ENCODE measurements at regions not wholly inside any gene's neighbourhood (a gene's known extent, or its start where the extent isn't known, plus 50 kb on each side); places are given as distances from the start of the nearest gene placed in this dataset.
"Not testable (repeated sequence)": the region's sequence is repeated elsewhere in the genome, so short reads cannot be mapped to it uniquely, and the experiment has no call there.

DNA sequence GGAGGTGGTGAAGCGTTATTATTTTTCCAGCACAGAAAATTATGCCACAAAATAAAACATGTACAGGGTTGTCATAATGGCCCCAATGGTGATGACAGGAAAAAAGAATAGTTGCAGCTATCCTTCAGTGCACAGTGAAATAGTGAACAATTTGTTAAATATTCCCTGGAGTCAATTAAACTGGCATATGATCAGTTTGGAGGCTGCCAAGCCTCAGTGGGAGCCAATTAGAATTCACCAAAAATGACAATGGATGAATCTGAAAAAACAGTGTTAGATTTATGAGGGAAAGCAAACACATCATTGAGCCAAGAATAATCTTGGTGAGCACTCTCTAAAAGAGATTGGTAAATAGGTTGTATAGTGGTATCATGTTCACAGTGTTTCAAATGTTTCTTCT lies 146.3 kb downstream of the OTUD1 start:
- Histone ChIP-seq H3K4me3 (no peak overlapping the region), H3K27ac (no peak overlapping the region), H3K4me1 (no peaks in the 10 kb centered on the region), H3K27me3 (no peaks in the 10 kb centered on the region), H3K9me3 (no peaks in the 10 kb centered on the region), H3K36me3 (no peaks in the 10 kb centered on the region)
- no peak for TF ChIP-seq POLR2A (IDR thresholded peaks at IDR 0.05)
- TF ChIP-seq, protein P1, sequence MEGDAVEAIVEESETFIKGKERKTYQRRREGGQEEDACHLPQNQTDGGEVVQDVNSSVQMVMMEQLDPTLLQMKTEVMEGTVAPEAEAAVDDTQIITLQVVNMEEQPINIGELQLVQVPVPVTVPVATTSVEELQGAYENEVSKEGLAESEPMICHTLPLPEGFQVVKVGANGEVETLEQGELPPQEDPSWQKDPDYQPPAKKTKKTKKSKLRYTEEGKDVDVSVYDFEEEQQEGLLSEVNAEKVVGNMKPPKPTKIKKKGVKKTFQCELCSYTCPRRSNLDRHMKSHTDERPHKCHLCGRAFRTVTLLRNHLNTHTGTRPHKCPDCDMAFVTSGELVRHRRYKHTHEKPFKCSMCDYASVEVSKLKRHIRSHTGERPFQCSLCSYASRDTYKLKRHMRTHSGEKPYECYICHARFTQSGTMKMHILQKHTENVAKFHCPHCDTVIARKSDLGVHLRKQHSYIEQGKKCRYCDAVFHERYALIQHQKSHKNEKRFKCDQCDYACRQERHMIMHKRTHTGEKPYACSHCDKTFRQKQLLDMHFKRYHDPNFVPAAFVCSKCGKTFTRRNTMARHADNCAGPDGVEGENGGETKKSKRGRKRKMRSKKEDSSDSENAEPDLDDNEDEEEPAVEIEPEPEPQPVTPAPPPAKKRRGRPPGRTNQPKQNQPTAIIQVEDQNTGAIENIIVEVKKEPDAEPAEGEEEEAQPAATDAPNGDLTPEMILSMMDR (IDR thresholded peaks at IDR 0.05): no peak
- no peak for DNase-seq

DNA sequence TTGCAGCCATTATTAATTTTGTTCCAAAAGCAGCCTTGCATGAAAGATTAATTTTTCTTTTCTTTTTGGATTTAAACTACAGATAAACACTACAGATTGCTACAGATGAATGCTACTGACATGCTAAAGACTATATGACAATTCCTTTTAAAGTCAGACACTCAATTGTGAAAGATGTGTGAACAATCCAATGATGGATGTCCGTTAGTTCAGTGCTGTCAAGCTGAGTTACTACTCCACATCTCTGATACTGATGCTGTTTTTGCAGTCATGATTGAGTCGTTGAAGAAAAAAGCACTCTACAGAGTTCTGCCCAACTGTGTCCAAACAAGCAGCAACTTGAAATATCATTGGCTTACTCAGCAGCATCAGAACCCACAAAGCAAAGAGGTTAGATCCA lies 146.8 kb downstream of the OTUD1 start:
- Histone ChIP-seq H3K4me1 (no peaks in the 10 kb centered on the region), H3K27ac (no peak overlapping the region), H3K27me3 (no peaks in the 10 kb centered on the region), H3K9me3 (no peaks in the 10 kb centered on the region), H3K36me3 (no peaks in the 10 kb centered on the region), H3K4me3 (no peak overlapping the region)
- no peak for DNase-seq
- TF ChIP-seq POLR2A (IDR thresholded peaks at IDR 0.05): no peak
- TF ChIP-seq, protein P1 (IDR thresholded peaks at IDR 0.05): no peak

DNA sequence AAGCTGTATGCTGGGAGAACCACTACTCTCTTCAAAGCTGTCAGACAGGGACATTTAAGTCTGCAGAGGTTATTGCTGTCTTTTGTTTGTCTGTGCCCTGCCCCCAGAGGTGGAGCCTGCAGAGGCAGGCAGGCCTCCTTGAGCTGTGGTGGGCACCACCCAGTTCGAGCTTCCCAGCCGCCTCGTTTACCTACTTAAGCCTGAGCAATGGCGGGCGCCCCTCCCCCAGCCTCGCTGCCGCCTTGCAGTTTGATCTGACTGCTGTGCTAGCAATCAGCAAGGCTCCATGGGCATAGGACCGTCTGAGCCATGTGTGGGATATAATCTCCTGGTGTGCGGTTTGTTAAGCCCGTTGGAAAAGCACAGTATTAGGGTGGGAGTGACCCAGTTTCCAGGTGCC lies 156.4 kb downstream of the OTUD1 start:
- H3K4me1 ChIP-seq: not testable (repeated sequence)

DNA sequence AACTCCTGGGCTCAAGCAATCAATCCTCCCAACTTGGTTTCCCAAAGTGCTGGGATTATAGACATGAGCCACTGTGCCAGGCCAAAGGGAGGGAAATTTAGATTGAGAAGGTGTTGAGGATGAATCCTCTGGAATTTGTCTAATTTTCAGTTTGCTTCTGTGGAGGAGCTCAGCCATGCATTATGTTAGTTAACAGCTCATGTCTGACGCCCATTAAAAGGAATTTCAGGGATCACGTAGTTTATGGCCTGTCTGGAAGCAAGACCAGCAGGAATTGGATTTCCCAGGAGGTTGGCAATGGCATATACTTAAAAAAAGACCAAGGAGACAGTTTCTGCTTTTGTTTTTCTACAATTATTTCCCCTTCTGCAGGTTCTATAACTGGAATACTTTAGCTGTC lies 165.7 kb downstream of the OTUD1 start:
- Histone ChIP-seq H3K4me3 (no peak overlapping the region), H3K27me3 (no peaks in the 10 kb centered on the region), H3K36me3 (no peaks in the 10 kb centered on the region), H3K27ac (no peak overlapping the region), H3K9me3 (no peaks in the 10 kb centered on the region), H3K4me1 (no peaks in the 10 kb centered on the region)
- DNase-seq: no peak
- TF ChIP-seq POLR2A (IDR thresholded peaks at IDR 0.05): no peak
- TF ChIP-seq, protein P1 (IDR thresholded peaks at IDR 0.05): no peak

More for the DNA sequence above, 156.4 kb downstream of the OTUD1 start:
- H3K27me3 ChIP-seq, H3K4me3 ChIP-seq, H3K9me3 ChIP-seq, H3K36me3 ChIP-seq, DNase-seq, H3K27ac ChIP-seq: not testable (repeated sequence)

DNA sequence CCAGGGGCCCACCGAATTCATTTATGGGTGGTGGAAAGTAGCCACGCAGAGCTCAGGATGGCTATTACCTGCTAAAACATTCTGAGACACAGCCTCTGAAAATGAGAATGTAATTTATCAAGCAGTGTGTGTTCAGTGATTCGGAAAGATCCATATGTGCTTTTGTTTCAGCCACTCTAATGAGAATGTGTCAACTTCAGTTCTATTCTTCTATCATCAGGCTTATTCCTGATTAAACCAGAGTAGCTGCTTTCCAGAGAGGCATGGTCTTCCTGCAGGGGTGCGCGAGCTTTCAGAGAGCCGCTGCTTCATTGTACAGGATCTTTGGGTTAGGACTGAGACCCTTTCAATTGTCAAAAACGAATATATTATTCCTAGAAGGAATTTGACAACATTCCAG lies 167.6 kb downstream of the OTUD1 start:
- DNase-seq: no peak
- Histone ChIP-seq H3K4me3 (no peak overlapping the region), H3K27ac (no peak overlapping the region), H3K27me3 (no peaks in the 10 kb centered on the region), H3K9me3 (no peaks in the 10 kb centered on the region), H3K36me3 (no peaks in the 10 kb centered on the region), H3K4me1 (no peaks in the 10 kb centered on the region)
- TF ChIP-seq, protein P1 (IDR thresholded peaks at IDR 0.05): no peak
- no peak for TF ChIP-seq POLR2A (IDR thresholded peaks at IDR 0.05)

DNA sequence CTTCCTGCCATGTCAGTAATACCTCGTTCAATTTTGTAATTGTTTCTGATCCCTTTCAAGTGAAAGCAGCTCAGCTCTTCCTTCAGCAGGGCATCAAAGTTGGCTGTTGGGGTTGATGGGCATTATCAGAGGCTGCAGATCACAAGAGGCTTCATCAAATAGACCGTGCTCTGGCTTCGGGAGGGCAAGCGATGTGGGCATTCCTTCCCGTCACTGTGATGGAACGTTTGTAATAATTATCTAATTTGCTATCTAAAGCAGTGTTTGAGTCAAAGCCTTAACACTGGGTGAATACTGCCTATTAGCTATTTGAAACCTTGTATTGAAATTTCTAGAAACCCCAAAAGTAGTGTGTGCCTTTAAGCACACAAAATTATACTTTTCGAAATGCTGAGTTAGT lies 170.1 kb downstream of the OTUD1 start:
- Histone ChIP-seq H3K4me3 (no peak overlapping the region), H3K36me3 (no peaks in the 10 kb centered on the region), H3K27me3 (no peaks in the 10 kb centered on the region), H3K9me3 (no peaks in the 10 kb centered on the region), H3K27ac (no peak overlapping the region), H3K4me1 (no peaks in the 10 kb centered on the region)
- no peak for DNase-seq
- TF ChIP-seq, protein P1 (IDR thresholded peaks at IDR 0.05): no peak
- no peak for TF ChIP-seq POLR2A (IDR thresholded peaks at IDR 0.05)

Data from Peyer's patch (tissue), 4 donors.